ENCODE measurements at regions not wholly inside any gene's neighbourhood (a gene's known extent, or its start where the extent isn't known, plus 50 kb on each side); places are given as distances from the start of the nearest gene placed in this dataset.
"Not testable (repeated sequence)": the region's sequence is repeated elsewhere in the genome, so short reads cannot be mapped to it uniquely, and the experiment has no call there.

DNA sequence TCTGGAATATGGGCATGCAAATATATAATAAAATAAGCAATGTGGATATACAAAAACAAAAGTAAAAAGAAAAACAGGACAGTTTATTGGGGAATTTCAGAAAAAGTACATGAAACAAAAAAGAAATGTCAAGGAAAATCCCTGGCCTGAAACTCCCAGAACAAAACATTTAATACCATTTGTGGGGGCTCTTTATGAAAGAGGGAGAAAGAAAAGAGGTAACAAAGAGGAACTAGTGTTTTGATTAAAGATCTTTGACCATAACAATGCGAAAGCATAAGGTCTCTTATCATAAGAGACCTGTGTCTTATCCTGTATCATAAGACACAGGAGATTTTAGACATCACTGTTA, 88.6 kb upstream of the ARID1B start:
- DNase-seq (ENCODE audit: low read depth in 2 of 2): no peak

DNA sequence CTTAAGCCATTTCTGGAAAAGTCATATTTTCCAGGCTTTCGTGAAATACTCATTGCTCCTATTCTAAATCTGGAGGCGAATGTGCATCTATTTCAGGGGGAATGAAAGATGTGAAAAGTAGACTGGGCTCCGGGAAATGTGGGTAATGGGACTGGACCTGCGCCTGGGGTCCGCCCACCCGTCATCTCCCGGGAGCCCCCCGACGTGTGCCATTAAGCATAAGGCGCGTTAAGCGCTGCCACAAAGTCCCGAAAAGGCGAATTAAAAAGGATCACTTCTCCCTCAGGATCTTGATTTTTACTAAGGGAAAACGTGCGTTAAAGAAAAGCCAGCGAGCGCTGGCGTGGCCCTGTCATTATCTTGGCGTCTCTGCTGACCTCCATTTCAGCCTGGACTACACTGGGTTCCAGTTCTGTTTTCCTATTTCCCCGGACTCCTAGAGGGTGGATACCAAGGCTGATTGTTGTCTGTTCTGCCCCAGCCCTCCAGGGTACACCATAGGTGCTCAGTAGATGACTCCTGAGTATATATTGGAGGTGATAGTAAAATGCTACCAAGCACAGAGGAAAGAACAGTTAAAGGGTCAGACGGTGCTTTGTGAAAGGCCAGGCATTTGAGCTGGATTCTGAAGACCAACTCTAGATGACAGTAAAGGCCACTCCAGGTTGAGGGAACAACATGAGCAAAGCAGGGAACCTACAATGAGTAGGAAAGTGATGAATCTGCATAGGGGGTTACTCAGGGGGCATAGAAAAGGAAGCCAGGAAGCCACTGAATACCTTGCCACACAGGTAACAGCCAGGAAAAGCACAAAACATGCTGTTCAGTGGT, 89.2 kb upstream of the ARID1B start:
- DNase-seq (ENCODE audit: low read depth in 2 of 2): no peak

DNA sequence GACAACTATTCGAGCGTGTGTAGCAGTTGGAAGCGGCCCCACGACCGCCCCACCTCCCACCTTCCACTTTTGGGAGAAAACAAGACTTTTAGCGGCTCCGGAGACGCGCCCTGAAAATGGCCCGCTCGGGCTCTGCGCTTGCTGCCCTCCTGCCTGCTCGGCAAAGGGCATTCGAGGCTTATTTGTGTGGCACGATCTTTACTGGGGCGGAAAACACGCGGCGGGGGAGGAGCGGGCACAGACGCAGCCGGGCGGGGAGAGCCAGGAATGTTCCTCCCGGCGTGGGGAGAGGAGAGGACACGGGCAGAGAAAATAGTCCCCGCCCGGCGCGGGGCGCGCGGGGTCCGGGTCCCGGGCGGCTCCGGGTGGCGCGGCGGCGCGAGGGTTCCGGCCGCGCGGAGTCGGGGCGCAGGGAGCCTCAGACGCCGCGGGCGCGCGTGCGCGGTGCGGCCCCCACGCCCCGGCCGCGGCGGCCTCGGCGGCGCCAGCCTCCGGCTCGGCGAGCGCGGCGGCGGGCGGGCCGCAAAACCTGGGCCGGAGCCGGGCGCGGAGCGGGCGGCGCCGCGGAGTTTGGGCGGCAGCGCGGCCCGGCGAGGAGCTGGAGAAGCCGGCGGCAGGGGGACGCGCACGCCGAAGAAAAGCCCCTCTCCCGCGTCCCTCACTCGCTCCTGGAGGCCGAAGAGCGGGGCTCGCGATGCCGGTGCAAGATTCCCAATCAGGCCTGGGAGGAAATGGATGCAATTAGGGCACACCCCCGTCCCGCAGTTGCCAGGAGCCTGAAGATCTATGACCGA, 90.0 kb upstream of the ARID1B start:
- peak; percentile 66 to 71 for DNase-seq (ENCODE audit: low read depth in 2 of 2)

DNA sequence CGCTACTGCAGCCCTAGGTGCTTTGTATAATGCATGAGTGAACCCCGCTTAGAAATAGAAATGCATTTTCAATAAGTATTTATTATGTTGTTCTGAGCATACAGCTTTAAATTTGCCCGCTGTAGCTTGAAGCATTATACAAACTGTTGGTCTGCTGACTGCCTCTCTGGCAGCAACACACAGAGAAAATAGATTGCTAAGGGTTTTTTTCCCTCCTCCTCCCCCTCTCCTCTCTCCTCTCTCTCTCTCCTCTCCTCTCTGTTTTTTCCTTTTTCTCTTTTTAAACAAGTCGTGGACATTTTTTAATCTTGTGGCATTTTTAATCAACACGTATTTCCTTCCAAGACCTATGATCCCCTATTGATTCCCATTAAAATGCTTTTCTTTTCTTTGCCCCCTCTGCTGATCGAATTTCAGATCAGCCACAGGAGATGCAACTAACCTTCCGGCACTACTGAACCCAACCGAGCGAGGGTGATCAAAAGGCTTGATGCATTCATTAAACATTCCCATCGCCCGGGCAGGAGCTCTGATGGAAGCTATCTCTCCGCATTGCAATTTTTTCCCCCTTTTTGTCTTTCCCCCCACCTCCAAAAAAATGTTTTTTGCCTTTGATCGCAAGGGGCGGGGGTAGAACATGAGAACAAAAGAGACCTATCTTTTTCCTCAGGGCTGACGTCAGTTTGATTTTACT, 90.7 kb upstream of the ARID1B start:
- no peak for DNase-seq (ENCODE audit: low read depth in 2 of 2)

DNA sequence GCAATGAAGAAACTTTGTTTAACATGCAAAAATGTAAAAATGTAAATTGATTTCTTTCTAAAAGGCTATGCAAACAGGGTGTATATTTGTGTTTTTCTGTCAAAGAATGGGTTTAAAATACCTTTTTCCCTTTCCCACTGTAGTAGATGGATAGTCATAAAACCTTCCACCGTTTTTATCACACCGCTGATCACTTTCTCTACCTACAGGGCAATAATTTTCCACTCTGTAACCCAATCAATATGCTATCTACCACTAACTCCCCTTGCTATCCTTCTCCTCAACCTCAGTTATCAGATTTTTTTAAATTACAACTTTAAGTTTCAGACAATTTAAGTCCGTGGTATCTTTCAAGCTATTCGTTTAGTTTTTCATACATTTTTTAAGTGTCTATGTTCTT, 91.4 kb upstream of the ARID1B start:
- no peak for DNase-seq (ENCODE audit: low read depth in 2 of 2)

DNA sequence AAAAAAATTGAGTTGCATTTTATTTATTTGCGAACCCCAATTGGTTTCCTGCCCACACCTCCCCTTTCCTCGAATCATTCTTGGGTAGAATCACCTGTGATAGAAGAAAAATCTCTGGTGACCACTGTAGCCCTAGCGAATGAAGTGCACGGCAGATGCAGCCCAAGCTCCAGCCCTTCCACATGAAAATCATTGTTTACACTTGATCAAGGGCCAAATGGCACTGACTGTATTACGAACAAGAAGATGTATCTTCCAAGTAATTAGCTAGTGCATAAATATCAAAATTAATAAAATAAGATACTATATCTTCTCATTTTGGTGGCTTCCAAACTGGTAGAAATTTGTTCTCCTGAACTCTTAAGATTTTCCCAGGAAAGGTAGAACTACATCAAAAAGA, 93.4 kb upstream of the ARID1B start:
- no peak for DNase-seq (ENCODE audit: low read depth in 2 of 2)

DNA sequence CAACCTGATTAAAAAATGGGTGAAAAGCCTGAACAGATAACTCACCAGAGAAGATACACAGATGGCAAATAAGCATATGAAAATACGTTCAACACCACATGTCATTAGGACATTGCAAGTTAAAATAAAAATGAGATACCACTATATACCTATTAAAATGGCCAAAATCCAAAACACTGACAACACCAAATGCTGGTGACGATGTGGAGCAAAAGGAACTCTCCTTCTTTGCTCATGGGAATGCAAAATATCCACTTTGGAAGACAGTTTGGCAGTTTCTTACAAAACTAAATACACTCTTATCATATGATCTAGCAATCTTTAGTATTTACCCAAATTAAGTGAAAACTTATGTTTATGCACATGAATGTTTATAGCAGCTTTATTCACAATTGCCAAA, 100.5 kb upstream of the ARID1B start:
- DNase-seq (ENCODE audit: low read depth in 2 of 2): no peak

DNA sequence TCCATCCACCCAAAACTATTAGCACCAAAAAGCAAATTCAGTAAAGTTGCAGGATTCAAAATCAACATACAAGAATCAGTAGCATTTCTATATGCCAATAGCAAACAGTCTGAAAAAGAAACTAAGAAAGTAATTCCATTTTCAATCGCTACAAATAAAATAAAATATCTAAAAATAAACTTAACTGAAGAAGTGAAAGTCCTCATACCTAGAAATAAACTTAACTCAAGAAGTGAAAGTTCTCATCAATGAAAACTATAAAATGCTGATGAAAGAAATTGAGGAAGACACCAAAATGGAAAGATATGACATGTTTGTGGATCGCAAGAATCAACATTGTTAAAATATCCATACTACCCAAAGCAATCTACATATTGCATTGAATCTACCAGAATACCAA, 103.0 kb upstream of the ARID1B start:
- no peak for DNase-seq (ENCODE audit: low read depth in 2 of 2)

DNA sequence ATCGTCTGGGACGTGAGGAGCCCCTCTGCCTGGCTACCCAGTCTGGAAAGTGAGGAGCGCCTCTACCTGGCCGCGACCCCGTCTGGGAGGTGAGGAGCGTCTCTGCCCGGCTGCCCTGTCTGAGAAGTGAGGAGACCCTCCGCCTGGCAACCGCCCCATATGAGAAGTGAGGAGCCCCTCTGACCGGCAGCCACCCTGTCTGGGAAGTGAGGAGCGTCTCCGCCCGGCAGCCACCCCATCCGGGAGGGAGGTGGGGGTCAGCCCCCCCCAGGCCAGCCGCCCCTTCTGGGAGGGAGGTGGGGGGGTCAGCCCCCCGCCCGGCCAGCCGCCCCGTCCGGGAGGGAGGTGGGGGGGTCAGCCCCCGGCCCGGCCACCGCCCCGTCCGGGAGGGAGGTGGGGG, 107.1 kb upstream of the ARID1B start:
- not testable (repeated sequence) for DNase-seq (ENCODE audit: low read depth in 2 of 2)

DNA sequence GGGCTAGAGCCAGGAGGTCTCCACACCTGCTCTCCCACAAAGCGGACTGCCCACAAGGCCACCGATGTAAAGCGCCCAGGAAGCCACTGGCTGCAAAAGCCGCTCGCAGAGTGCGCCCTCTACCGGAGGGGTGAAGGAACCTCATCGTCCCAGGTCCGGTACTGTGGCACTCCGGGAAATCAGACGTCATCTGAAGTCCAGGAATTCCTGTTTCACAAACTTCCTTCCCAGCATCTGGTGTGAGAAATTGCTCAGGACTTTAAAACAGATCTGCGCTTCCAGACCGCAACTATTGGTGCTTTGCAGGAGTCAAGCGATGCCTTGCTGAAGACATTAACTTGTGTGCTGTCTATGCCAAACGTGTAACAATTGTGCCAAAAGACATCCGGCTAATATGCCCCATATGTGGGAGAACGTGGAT, 115.1 kb upstream of the ARID1B start:
- DNase-seq (ENCODE audit: low read depth in 2 of 2): peak; percentile 92 to 93

DNA sequence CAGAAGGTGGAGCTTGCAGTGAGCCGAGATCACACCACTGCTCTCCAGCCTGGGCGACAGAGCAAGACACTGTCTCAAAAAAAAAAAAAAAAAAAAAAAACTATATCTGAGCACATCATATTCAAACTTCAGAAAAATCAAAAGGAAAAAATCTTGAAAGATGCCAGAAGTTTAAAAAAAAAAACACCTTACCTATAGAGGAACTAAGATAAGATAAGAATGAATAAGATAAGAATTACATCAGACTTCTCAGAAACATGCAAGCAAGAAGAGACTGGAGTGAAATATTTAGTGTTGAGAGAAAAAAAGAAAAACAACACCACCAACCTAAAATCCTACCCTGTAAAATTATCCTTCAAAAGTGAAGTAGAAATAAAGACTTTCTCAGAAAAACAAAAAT, 116.8 kb upstream of the ARID1B start:
- DNase-seq (ENCODE audit: low read depth in 2 of 2): no peak

DNA sequence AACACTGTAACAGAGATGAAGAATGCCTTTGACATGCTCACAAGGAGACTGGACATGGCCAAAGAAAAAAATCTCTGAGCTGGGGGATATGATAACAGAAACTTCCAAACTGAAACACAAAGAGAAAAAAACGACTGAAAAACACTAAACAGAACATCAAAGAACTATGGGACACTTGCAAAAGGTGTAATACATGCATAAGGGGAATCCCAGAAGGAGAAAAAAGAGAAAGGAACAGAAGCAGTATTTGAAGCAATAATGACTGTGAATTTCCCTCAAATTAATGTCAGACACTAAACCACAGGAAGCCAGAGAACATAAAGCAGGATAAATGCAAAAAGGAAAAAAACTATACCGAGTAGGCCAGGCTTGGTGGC, 117.4 kb upstream of the ARID1B start:
- DNase-seq (ENCODE audit: low read depth in 2 of 2): no peak

DNA sequence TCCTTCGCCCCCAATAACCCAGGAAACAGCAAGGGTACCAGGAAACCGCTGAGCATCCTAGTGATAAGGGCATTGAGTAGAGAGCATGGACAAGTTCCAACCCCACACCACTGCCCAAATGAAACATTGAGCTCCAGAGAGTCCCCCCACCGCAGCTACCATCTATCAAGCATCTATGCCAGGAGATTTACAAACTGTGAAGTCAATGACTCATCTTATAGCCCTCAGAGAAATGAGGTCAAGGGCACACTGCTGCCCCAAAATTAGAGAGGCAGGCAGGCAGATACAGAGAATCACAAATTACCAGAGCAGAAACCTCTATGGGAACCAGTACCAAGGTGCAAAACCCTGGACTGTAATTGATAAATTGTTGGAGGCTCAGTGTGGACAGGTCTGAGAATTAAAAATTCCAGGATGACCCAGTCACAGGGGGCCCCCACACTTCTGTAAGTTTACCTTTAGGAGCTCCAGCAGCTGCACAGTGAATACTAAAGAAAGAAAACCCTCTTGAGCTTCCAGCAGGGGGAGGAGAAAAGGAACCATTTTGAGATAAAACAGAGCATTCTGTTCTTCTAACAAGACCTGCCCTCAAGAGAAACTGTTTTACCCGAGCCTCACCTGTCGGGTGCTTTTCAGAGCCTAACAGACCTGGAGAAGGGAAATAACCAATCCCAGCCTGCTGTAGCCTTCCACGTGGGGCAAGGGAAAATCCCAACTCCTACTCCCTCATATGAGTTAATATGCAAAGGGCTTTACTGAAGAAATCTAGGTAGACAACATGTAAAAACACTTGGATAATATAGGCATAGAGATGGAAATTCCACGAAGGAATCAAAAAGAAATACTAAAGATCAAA, 118.0 kb upstream of the ARID1B start:
- no peak for DNase-seq (ENCODE audit: low read depth in 2 of 2)

DNA sequence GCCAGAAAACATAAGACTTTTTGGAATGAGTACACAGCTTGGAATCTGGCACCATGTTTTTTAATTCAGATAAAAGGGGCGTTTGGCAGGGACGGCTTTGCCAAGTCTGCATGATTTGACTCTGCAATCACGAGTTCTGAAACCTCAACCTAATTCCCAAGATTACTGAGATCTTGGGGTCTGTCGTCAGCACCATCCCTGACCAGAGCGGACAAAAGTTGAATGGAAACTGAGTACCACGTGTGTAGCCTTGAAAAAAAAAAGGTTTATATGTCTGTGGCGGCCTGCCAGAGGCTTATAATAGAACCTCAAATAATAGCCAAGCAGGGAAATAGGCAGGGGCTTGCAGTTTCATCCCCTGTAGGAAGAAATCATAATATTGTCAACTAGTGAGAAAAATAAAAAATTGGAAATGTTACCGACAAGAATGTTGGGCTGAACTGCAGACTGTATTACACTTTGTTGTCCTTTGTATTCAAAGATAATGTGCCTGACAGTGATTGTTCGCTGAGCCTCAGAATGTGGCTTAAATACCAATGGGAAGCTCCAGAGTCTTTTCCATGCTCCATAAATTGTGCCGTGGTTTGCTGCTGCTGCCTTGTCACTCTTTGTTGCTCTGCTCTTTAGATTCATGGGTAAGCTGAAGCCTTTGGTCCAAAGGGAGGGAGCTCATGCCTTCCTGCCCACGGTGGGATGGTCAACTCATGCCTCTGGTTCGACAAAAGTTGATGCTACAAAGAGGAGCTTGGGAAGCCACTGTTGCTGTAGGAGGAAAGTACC, 118.8 kb upstream of the ARID1B start:
- DNase-seq (ENCODE audit: low read depth in 2 of 2): peak; percentile 75 to 83

DNA sequence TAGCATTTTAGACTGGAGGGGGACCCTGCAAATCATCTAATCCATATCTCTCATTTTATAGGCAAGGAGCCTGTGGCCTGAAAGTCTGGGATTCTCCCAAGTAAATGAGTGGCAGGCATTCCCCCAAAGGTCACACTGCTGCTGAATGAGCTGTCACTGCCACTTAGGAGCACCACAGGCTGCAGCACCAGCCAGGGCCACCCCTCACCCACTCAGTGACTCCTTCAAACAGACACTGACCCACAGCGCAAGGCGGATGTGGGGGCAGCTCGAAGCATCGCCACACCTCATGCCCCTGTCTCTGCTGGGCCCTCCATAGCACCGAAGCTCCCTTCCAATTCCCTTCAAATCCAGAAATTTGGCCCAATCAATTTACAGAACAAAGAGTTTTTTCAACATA, 119.9 kb upstream of the ARID1B start:
- no peak for DNase-seq (ENCODE audit: low read depth in 2 of 2)

DNA sequence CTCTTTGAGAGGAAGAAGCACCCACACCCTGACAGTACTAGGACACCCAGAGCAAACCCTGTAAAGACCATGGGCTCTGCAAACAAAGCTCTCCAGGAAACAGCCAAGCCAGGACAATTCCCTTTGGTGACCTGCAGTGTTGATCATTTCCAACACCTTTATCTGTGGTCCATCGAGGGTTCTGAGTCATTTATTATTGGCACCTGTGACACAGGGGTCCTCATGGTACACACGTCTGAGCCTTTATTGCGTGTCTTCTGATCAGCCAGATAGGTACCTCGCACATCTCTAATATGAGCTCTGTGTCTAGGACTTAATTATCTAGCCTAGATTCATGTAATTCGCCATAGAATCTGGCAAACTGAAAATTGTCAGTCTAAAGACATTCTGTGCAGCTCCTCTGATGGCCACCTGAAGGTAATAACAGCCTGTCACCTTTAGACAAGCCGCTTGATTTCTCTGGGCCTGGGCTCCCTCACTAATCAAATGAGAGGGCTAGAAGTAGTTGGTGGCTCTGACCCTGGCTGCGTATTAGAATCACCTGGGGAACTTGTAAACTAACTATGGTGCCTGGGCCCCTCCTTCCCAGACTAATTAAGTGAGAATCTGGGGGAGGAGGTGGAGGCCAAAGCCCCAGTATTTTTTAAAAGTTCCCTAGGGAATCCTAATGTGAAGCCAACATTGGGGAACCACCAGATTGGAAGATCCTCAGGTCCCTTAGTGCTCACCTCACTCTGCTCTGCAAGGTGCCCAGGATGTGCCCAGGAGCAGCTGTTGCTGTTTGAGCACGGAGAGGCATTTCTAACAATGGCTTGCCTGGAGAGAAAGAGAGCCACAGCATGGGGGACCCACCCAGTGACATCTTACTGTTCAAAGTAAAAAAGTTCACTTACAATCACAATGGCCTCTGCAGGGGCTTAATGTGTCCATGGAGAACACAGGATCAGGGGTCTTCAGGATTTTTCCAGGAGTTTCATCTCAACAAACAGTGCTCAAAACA, 122.0 kb upstream of the ARID1B start:
- DNase-seq (ENCODE audit: low read depth in 2 of 2): no peak

DNA sequence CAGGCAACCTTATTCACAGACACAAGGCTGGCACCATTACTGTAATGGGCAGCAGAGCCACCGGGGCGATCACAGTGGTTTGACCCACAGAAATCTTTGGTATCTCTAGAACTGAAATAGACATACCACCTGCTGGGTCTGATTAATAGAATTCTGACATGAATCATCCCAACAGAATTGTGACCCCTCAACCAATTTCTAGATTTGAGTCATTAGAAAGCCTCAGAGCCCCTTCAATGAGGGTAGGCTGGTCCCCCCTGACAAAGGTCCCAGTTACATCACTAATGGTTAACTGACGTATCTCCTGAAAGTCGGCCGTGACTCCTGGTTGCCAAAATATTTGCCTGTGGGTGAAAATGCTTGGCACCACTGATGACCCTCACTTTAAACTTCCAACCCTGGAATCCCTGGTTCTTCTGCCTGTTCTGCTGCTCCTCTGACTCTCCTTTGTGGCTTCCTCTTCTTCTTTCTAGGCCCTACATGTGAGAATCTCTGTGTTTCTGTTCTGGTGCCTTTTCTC, 124.9 kb upstream of the ARID1B start:
- DNase-seq (ENCODE audit: low read depth in 2 of 2): no peak

DNA sequence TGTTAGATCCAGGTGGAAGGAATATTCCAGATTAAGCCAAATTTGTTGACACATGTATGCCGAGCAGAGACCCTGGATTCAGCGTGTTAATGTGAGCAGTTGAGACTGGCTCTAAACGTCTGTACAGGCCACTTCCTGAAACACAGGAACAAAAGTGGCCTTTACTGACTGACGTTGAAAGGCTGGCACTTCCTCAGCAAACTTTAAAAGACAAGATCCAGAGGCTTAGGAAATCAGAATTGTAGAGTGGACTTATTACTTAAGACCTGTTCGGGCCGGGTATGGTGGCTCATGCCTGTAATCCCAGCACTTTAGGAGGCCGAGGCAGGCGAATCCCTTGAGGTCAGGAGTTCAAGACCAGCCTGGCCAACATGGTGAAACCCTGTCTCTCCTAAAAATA, 125.7 kb upstream of the ARID1B start:
- no peak for DNase-seq (ENCODE audit: low read depth in 2 of 2)

DNA sequence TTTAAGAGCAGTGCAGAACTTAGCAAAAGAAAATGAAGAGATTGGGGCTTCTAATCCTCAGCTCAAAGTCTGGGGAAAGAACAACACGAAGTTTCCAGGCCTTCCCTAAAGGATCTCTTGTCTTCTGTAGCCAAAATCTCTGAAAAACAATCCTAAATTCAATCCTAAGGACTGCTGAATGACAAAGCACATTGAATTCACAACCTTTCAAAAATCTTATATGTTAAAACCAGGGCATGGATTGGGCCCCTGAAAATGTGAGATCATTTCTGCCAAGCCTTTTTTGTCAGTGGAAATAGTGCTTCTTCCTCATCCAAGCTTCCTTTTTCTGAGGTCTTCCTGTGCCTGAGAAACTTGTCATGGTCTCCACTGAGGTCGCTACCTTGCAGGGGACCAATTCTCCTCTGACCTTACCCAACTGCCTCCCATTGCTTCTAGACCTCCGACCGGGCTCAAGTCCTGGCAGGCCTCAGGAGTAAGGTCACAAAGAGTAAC, 126.2 kb upstream of the ARID1B start:
- no peak for DNase-seq (ENCODE audit: low read depth in 2 of 2)

Measured in fibroblast of skin of left biceps (primary cell).